Neural crest cell (in vitro differentiated cells): ENCODE measurements at regions not wholly inside any gene's neighbourhood (a gene's known extent, or its start where the extent isn't known, plus 50 kb on each side); places are given as distances from the start of the nearest gene placed in this dataset.
A peak's percentile ranks its signal among the peaks of the same experiment; 100 is the strongest.

ENCODE experiments used
- DNase-seq: peaks from one replicate; pipeline ENCODE4 v3.0.0; 2021; ENCODE audit warnings: low read depth, mixed read lengths, low spot score
- H3K27ac Mint-ChIP-seq: one replicate; pipeline ENCODE4 v1.8.0; 2021; ENCODE audit warnings: mild to moderate bottlenecking, mixed read lengths; ENCODE audit not compliant: unreplicated experiment
- H3K27me3 Mint-ChIP-seq: 2 replicates; pipeline ENCODE4 v1.8.0; 2021; ENCODE audit warnings: low read depth, mild to moderate bottlenecking, mixed read lengths
- H3K36me3 Mint-ChIP-seq: 2 replicates; pipeline ENCODE4 v1.8.0; 2021; ENCODE audit warnings: low read depth, mild to moderate bottlenecking, mixed read lengths
- H3K4me1 Mint-ChIP-seq: 2 replicates; pipeline ENCODE4 v1.8.0; 2021; ENCODE audit warnings: mixed read lengths
- H3K4me3 Mint-ChIP-seq: one replicate; pipeline ENCODE4 v1.8.0; 2021; ENCODE audit warnings: mild to moderate bottlenecking, mixed read lengths
- H3K9me3 Mint-ChIP-seq: 2 replicates; pipeline ENCODE4 v1.8.0; 2021; ENCODE audit warnings: mixed read lengths
- CTCF ChIP-seq: fragments of 200-600 bp; sonication (generic); conservative IDR thresholded peaks from 2 replicates; pipeline ENCODE4 v1.5.0; 2021; ENCODE audit warnings: antibody characterized with exemption, mild to moderate bottlenecking

- Mint-ChIP-seq H3K27ac (peak overlapping the region; percentile 72), H3K4me1 (peaks cover 74% of the 10 kb centered on the region), H3K9me3 (peaks cover 5% of the 10 kb centered on the region), H3K27me3 (no peaks in the 10 kb centered on the region), H3K36me3 (peaks cover 4% of the 10 kb centered on the region), H3K4me3 (no peak overlapping the region)
- TF ChIP-seq CTCF, result no peak
- no peak for DNase-seq
These were observed 150.9 kb upstream of the ANK2 start for GRCh38 chr4:112898357-112899141.

GRCh38 chr4:112900416-112900815 lies 149.0 kb upstream of the ANK2 start:
- Mint-ChIP-seq H3K27me3 (no peaks in the 10 kb centered on the region), H3K9me3 (peaks cover 2% of the 10 kb centered on the region), H3K4me3 (no peak overlapping the region), H3K4me1 (peaks cover 57% of the 10 kb centered on the region), H3K36me3 (no peaks in the 10 kb centered on the region), H3K27ac (no peak overlapping the region)
- DNase-seq, result no peak
- no peak for TF ChIP-seq CTCF

GRCh38 chr4:112901962-112902411 lies 147.5 kb upstream of the ANK2 start:
- no peak for DNase-seq
- peaks cover 7% of the 10 kb centered on the region for H3K36me3 Mint-ChIP-seq
- no peak overlapping the region for H3K4me3 Mint-ChIP-seq
- no peak for TF ChIP-seq CTCF
- H3K27ac Mint-ChIP-seq, result peak overlapping the region; percentile 94
- peaks cover 5% of the 10 kb centered on the region for H3K9me3 Mint-ChIP-seq
- H3K4me1 Mint-ChIP-seq, result peaks cover 44% of the 10 kb centered on the region
- no peaks in the 10 kb centered on the region for H3K27me3 Mint-ChIP-seq

GRCh38 chr4:112905728-112906127 lies 143.7 kb upstream of the ANK2 start:
- no peak for DNase-seq
- H3K27me3 Mint-ChIP-seq, result no peaks in the 10 kb centered on the region
- H3K4me3 Mint-ChIP-seq, result no peak overlapping the region
- H3K4me1 Mint-ChIP-seq, result peaks cover 47% of the 10 kb centered on the region
- TF ChIP-seq CTCF, result no peak
- peaks cover 7% of the 10 kb centered on the region for H3K36me3 Mint-ChIP-seq
- peaks cover 5% of the 10 kb centered on the region for H3K9me3 Mint-ChIP-seq
- H3K27ac Mint-ChIP-seq, result no peak overlapping the region

GRCh38 chr4:112908511-112908910 lies 140.9 kb upstream of the ANK2 start:
- Mint-ChIP-seq H3K4me1 (peaks cover 30% of the 10 kb centered on the region), H3K4me3 (no peak overlapping the region), H3K36me3 (peaks cover 7% of the 10 kb centered on the region), H3K27me3 (no peaks in the 10 kb centered on the region), H3K9me3 (peaks cover 2% of the 10 kb centered on the region), H3K27ac (no peak overlapping the region)
- DNase-seq, result no peak
- TF ChIP-seq CTCF, result no peak
